ENCODE measurements at regions not wholly inside any gene's neighbourhood (a gene's known extent, or its start where the extent isn't known, plus 50 kb on each side); places are given as distances from the start of the nearest gene placed in this dataset.

DNA sequence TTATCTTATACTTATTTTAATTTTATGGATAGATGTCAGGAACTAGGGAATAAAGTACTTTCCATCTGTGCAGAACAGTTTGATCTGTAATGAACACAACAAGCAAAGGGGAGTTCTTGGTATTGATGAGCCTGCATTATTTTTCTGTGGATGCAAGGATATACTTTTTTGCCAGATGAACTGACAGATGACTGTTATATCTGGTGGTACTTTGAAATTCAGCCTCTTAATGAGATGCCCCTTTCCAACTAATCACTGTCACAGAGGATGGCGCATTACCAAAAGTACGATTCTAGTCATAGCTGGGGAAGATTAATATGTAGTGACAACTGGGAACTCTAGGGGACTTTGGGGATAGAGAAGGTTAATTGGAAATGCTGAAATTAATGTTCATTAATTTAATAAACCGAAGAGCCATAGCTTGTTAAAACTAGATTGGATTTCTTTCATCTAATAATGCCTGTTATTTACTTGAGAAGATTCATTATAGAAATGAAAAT is 603.4 kb upstream of the CNTN5 start:
- TF ChIP-seq, protein P1, sequence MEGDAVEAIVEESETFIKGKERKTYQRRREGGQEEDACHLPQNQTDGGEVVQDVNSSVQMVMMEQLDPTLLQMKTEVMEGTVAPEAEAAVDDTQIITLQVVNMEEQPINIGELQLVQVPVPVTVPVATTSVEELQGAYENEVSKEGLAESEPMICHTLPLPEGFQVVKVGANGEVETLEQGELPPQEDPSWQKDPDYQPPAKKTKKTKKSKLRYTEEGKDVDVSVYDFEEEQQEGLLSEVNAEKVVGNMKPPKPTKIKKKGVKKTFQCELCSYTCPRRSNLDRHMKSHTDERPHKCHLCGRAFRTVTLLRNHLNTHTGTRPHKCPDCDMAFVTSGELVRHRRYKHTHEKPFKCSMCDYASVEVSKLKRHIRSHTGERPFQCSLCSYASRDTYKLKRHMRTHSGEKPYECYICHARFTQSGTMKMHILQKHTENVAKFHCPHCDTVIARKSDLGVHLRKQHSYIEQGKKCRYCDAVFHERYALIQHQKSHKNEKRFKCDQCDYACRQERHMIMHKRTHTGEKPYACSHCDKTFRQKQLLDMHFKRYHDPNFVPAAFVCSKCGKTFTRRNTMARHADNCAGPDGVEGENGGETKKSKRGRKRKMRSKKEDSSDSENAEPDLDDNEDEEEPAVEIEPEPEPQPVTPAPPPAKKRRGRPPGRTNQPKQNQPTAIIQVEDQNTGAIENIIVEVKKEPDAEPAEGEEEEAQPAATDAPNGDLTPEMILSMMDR (IDR thresholded peaks at IDR 0.05): no peak
- no peak for TF ChIP-seq POLR2A (IDR thresholded peaks at IDR 0.05)

All from Peyer's patch (tissue), 4 donors.